OCI-LY3 (cell line): ENCODE measurements at regions not wholly inside any gene's neighbourhood (a gene's known extent, or its start where the extent isn't known, plus 50 kb on each side); places are given as distances from the start of the nearest gene placed in this dataset.

ENCODE experiments used
- EZH2phosphoT487 ChIP-seq: fragments of 200-600 bp; shearing (Covaris generic); IDR thresholded peaks from 2 replicates; pipeline ENCODE4 v1.6.1; 2018; ENCODE audit warnings: antibody characterized with exemption, mixed run types, low read depth
- TF ChIP-seq, protein P1 (sequence below): fragments of 200-600, 300-600 bp; sonication (generic); IDR thresholded peaks from 2 replicates; pipeline ENCODE4 v1.5.1; 2014; ENCODE audit warnings: antibody characterized with exemption, low read length, low read depth

DNA sequence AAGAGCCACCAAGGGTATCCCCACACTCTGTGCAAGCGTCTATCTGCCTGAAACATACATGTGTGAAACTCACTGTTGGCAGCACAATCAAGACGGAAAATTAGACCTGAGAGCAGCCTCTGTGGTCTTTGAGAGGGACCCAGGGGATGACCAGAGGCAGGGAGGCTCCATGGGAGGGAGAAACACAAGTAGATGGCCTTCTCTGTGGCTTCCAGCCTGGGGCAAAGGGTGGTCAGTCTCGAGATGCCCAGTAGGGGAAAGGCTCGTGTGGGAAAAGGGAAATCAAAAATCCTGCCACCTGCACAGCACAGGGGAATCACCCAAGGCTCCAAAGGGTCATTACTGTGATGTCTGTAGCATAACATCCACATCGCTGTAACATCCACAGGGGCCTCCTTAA lies 823.3 kb downstream of the KCNJ18 start:
- TF ChIP-seq, protein P1, sequence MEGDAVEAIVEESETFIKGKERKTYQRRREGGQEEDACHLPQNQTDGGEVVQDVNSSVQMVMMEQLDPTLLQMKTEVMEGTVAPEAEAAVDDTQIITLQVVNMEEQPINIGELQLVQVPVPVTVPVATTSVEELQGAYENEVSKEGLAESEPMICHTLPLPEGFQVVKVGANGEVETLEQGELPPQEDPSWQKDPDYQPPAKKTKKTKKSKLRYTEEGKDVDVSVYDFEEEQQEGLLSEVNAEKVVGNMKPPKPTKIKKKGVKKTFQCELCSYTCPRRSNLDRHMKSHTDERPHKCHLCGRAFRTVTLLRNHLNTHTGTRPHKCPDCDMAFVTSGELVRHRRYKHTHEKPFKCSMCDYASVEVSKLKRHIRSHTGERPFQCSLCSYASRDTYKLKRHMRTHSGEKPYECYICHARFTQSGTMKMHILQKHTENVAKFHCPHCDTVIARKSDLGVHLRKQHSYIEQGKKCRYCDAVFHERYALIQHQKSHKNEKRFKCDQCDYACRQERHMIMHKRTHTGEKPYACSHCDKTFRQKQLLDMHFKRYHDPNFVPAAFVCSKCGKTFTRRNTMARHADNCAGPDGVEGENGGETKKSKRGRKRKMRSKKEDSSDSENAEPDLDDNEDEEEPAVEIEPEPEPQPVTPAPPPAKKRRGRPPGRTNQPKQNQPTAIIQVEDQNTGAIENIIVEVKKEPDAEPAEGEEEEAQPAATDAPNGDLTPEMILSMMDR: no peak
- no peak for TF ChIP-seq EZH2phosphoT487
